Fibroblast of the aortic adventitia (primary cell): ENCODE measurements at regions not wholly inside any gene's neighbourhood (a gene's known extent, or its start where the extent isn't known, plus 50 kb on each side); places are given as distances from the start of the nearest gene placed in this dataset.

ENCODE experiments used
- DNase-seq: peaks from one replicate; pipeline ENCODE4 v3.0.0-alpha.2; 2010; ENCODE audit warnings: low read depth
- H3K4me3 ChIP-seq: 2 replicates; pipeline ENCODE4 v1.5.1; 2011; ENCODE audit warnings: low read depth, mild to moderate bottlenecking, control low read depth, low read length, moderate library complexity
- CTCF ChIP-seq: IDR thresholded peaks from 2 replicates; pipeline ENCODE4 v1.5.1; 2011; ENCODE audit warnings: mild to moderate bottlenecking, low read length, control low read depth, inconsistent platforms; ENCODE audit not compliant: insufficient read depth

GRCh38 chr2:144712550-144712940 lies 192.6 kb upstream of the ZEB2 start:
- no peak overlapping the region for H3K4me3 ChIP-seq
- no peak for TF ChIP-seq CTCF
- DNase-seq: peak; percentile 46

GRCh38 chr2:144711630-144712549 lies 192.0 kb upstream of the ZEB2 start:
- TF ChIP-seq CTCF: no peak
- no peak for DNase-seq
- no peak overlapping the region for H3K4me3 ChIP-seq

- H3K4me3 ChIP-seq: no peak overlapping the region
- no peak for DNase-seq
- no peak for TF ChIP-seq CTCF
These were observed 191.2 kb upstream of the ZEB2 start for GRCh38 chr2:144711084-144711483.

GRCh38 chr2:144708626-144709025 lies 188.7 kb upstream of the ZEB2 start:
- no peak for TF ChIP-seq CTCF
- DNase-seq: no peak
- H3K4me3 ChIP-seq: no peak overlapping the region

GRCh38 chr2:144707736-144708326 lies 187.9 kb upstream of the ZEB2 start:
- no peak overlapping the region for H3K4me3 ChIP-seq
- TF ChIP-seq CTCF: no peak
- no peak for DNase-seq

GRCh38 chr2:144706647-144707046 lies 186.7 kb upstream of the ZEB2 start:
- no peak for TF ChIP-seq CTCF
- H3K4me3 ChIP-seq: no peak overlapping the region
- no peak for DNase-seq
